Gastroesophageal sphincter (tissue), 4 donors: ENCODE measurements at regions not wholly inside any gene's neighbourhood (a gene's known extent, or its start where the extent isn't known, plus 50 kb on each side); places are given as distances from the start of the nearest gene placed in this dataset.

Experiments
- ATAC-seq: fragments of 150-250 bp; one replicate; pipeline ENCODE4 v1.9.1; 2016; ENCODE audit warnings: mild to moderate bottlenecking, moderate library complexity
- H3K27ac ChIP-seq, 4 donors: fragments of 200-600 bp; sonication (generic) in 3 of 4; 1 replicate in 3 of 4; 2 replicates in 1 of 4; pipeline ENCODE4 v1.5.1; 2016 to 2019
- H3K27me3 ChIP-seq: fragments of 200-600 bp; sonication (generic); one replicate; pipeline ENCODE4 v1.5.1; 2019
- H3K36me3 ChIP-seq, 2 donors: fragments of 200-600 bp; sonication (generic); one replicate each; pipeline ENCODE4 v1.5.1; 2019; ENCODE audit warnings: control low read depth in 1 of 2
- H3K4me1 ChIP-seq, 3 donors: fragments of 200-600 bp; sonication (generic); 1 replicate in 2 of 3; 2 replicates in 1 of 3; pipeline ENCODE4 v1.5.1; 2016 to 2019; ENCODE audit warnings: control low read depth in 2 of 3
- H3K4me3 ChIP-seq, 2 donors: fragments of 200-600 bp; sonication (generic); one replicate each; pipeline ENCODE4 v1.5.1; 2019; ENCODE audit warnings: mild to moderate bottlenecking in 1 of 2, moderate library complexity in 1 of 2
- H3K9me3 ChIP-seq, 3 donors: fragments of 200-600 bp; sonication (generic); one replicate each; pipeline ENCODE4 v1.5.1; 2017 to 2019; ENCODE audit warnings: control low read depth in 2 of 3
- CTCF ChIP-seq, 4 experiments: fragments of 200-600 bp in 2 of 4; fragments of 450-650 bp in 2 of 4; sonication (generic) in 1 of 4; IDR thresholded peaks; one replicate each; pipeline ENCODE4 v1.5.1; 2017 to 2019; ENCODE audit warnings: antibody characterized with exemption in 4 of 4, mild to moderate bottlenecking in 2 of 4, moderate library complexity in 2 of 4
- EP300 ChIP-seq: sonication (generic); formaldehyde crosslinking; IDR thresholded peaks from one replicate; pipeline ENCODE4 v1.6.1; 2017; ENCODE audit warnings: antibody characterized with exemption, mild to moderate bottlenecking
- POLR2A ChIP-seq, 2 donors: fragments of 450-650 bp; IDR thresholded peaks; one replicate each; pipeline ENCODE4 v1.6.1; 2017; ENCODE audit warnings: antibody characterized with exemption in 2 of 2, mild to moderate bottlenecking in 2 of 2, moderate library complexity in 1 of 2
- POLR2AphosphoS5 ChIP-seq: sonication (generic); formaldehyde crosslinking; IDR thresholded peaks from one replicate; pipeline ENCODE4 v1.6.1; 2017; ENCODE audit warnings: antibody characterized with exemption
- WGBS, 2 donors: methylation state at CpG; one replicate each; pipeline ENCODE4 v1.1.5; 2018; ENCODE audit warnings: low coverage in 1 of 2; 5-methylcytosine and 5-hydroxymethylcytosine counted together

GRCh38 chr14:89640141-89640540 lies 223.1 kb upstream of the FOXN3 start:
- H3K27ac ChIP-seq, result no peak overlapping the region
- no peak for ATAC-seq
- H3K4me1 ChIP-seq, result no peaks in the 10 kb centered on the region
- no peaks in the 10 kb centered on the region for H3K27me3 ChIP-seq
- H3K36me3 ChIP-seq, result no peaks in the 10 kb centered on the region
- WGBS, 2 donors, result 73 to 100% methylated on average over 2 of the region's 2 CpGs
- no peak for TF ChIP-seq POLR2A (IDR thresholded peaks at IDR 0.05)
- TF ChIP-seq POLR2AphosphoS5, result no peak
- no peak for TF ChIP-seq CTCF (IDR thresholded peaks at IDR 0.05)
- H3K4me3 ChIP-seq, result no peak overlapping the region
- no peaks in the 10 kb centered on the region for H3K9me3 ChIP-seq

GRCh38 chr14:89639687-89640086 lies 222.7 kb upstream of the FOXN3 start:
- no peaks in the 10 kb centered on the region for H3K27me3 ChIP-seq
- no peak for TF ChIP-seq CTCF (IDR thresholded peaks at IDR 0.05)
- TF ChIP-seq POLR2AphosphoS5, result no peak
- TF ChIP-seq POLR2A (IDR thresholded peaks at IDR 0.05), result no peak
- no peak for TF ChIP-seq EP300
- no peaks in the 10 kb centered on the region for H3K9me3 ChIP-seq
- H3K4me3 ChIP-seq, result no peak overlapping the region
- no peak overlapping the region for H3K27ac ChIP-seq
- WGBS, 2 donors, result 75 to 100% methylated on average over 1 of the region's 1 CpG
- ATAC-seq, result no peak
- no peaks in the 10 kb centered on the region for H3K36me3 ChIP-seq
- no peaks in the 10 kb centered on the region for H3K4me1 ChIP-seq

- no peak for ATAC-seq
- Histone ChIP-seq H3K4me1 (no peaks in the 10 kb centered on the region), H3K27me3 (no peaks in the 10 kb centered on the region), H3K36me3 (no peaks in the 10 kb centered on the region), H3K9me3 (no peaks in the 10 kb centered on the region), H3K27ac (no peak overlapping the region), H3K4me3 (no peak overlapping the region)
- TF ChIP-seq POLR2AphosphoS5 (no peak), EP300 (no peak), POLR2A (IDR thresholded peaks at IDR 0.05) (no peak), CTCF (IDR thresholded peaks at IDR 0.05) (no peak)
- WGBS, 2 donors, result 82 to 91% methylated on average over 3 to 4 of the region's 4 CpGs
Observed at GRCh38 chr14:89638891-89639290, 221.9 kb upstream of the FOXN3 start.

GRCh38 chr14:89637581-89637980 lies 220.5 kb upstream of the FOXN3 start:
- Histone ChIP-seq H3K27me3 (no peaks in the 10 kb centered on the region), H3K27ac (no peak overlapping the region), H3K4me3 (no peak overlapping the region), H3K9me3 (no peaks in the 10 kb centered on the region), H3K36me3 (no peaks in the 10 kb centered on the region), H3K4me1 (no peaks in the 10 kb centered on the region)
- WGBS, 2 donors, result 36 to 56% methylated on average over 2 of the region's 2 CpGs
- ATAC-seq, result no peak
- TF ChIP-seq CTCF (IDR thresholded peaks at IDR 0.05) (no peak), POLR2A (IDR thresholded peaks at IDR 0.05) (no peak), POLR2AphosphoS5 (no peak), EP300 (no peak)

GRCh38 chr14:89635615-89636014 lies 218.6 kb upstream of the FOXN3 start:
- no peaks in the 10 kb centered on the region for H3K27me3 ChIP-seq
- no peaks in the 10 kb centered on the region for H3K36me3 ChIP-seq
- H3K4me3 ChIP-seq, result no peak overlapping the region
- WGBS, 2 donors, result 82 to 97% methylated on average over 8 of the region's 8 CpGs
- no peaks in the 10 kb centered on the region for H3K9me3 ChIP-seq
- no peak for ATAC-seq
- TF ChIP-seq POLR2AphosphoS5, result no peak
- TF ChIP-seq CTCF (IDR thresholded peaks at IDR 0.05), result no peak
- H3K27ac ChIP-seq, result no peak overlapping the region
- H3K4me1 ChIP-seq, result no peaks in the 10 kb centered on the region
